ENCODE measurements at regions not wholly inside any gene's neighbourhood (a gene's known extent, or its start where the extent isn't known, plus 50 kb on each side); places are given as distances from the start of the nearest gene placed in this dataset.

DNA sequence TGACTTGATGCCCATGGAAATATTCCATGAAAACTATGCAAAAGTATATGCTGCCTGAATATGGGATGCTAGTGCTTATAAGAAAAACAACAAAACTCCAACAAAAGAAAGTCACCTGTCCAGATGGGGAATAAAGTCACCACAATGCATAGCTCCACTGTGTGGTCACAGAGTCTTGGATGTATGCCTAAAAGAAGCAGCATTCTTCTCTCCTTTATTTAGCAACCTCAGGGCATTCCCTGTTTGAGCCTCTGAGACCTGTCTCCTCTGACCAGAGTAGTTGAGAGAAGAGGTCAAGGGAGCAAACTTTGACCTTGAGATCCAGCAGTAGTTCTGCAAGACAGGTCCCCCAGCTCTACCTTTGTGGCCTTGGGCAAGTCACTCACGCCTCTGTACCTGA, 287.5 kb downstream of the MED10 start:
- Histone ChIP-seq H3K4me1 (no peaks in the 10 kb centered on the region), H3K9me3 (no peaks in the 10 kb centered on the region), H3K27ac (no peak overlapping the region), H3K36me3 (no peaks in the 10 kb centered on the region), H3K4me3 (no peak overlapping the region), H3K27me3 (no peaks in the 10 kb centered on the region)
- no peak for TF ChIP-seq EP300 (IDR thresholded peaks at IDR 0.05)
- no peak for ATAC-seq
- no CpG with 5 or more reads among the region's 1 CpG for WGBS, 2 donors (ENCODE audit: low coverage in 1 of 2)

DNA sequence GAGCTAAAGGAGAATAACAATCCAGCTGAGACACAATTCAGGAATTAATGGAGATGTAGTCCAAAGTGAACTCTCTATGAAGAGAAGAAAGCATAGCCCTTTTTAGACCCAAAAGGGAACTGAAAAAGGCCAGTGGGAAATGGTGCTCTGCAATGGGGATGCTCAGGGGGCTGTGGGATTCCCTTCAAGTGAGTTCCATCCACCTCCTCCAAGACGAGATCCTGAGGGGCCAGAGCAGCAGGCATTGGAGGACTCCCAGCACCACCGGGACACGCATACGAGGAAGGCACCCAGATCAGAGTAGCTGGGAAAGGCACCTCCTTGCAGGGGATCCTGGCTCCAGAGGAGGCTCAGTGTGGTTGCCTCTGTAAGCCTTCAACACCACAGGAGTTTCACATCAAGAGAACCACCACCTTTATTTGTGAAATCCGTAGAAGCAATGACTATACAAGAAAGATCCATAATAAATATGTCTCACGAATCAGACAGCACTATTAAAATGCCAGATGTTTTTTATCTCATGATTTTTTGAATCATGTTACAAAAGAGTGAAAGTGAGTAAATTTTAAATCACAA, 288.2 kb downstream of the MED10 start:
- H3K27ac ChIP-seq: no peak overlapping the region
- TF ChIP-seq EP300 (IDR thresholded peaks at IDR 0.05) (no peak), POLR2AphosphoS5 (IDR thresholded peaks at IDR 0.05) (no peak), POLR2A (IDR thresholded peaks at IDR 0.05) (no peak)
- TF ChIP-seq, protein P1, sequence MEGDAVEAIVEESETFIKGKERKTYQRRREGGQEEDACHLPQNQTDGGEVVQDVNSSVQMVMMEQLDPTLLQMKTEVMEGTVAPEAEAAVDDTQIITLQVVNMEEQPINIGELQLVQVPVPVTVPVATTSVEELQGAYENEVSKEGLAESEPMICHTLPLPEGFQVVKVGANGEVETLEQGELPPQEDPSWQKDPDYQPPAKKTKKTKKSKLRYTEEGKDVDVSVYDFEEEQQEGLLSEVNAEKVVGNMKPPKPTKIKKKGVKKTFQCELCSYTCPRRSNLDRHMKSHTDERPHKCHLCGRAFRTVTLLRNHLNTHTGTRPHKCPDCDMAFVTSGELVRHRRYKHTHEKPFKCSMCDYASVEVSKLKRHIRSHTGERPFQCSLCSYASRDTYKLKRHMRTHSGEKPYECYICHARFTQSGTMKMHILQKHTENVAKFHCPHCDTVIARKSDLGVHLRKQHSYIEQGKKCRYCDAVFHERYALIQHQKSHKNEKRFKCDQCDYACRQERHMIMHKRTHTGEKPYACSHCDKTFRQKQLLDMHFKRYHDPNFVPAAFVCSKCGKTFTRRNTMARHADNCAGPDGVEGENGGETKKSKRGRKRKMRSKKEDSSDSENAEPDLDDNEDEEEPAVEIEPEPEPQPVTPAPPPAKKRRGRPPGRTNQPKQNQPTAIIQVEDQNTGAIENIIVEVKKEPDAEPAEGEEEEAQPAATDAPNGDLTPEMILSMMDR (IDR thresholded peaks at IDR 0.05): no peak
- no peak for ATAC-seq
- no peaks in the 10 kb centered on the region for H3K27me3 ChIP-seq
- no peaks in the 10 kb centered on the region for H3K36me3 ChIP-seq
- 30 to 44% methylated on average over 2 to 3 of the region's 6 CpGs for WGBS, 2 donors (ENCODE audit: low coverage in 1 of 2)
- H3K4me1 ChIP-seq: no peaks in the 10 kb centered on the region
- H3K4me3 ChIP-seq: no peak overlapping the region
- H3K9me3 ChIP-seq: no peaks in the 10 kb centered on the region

- H3K9me3 ChIP-seq: no peaks in the 10 kb centered on the region
- no peak overlapping the region for H3K27ac ChIP-seq
- TF ChIP-seq POLR2A (IDR thresholded peaks at IDR 0.05) (no peak), POLR2AphosphoS5 (IDR thresholded peaks at IDR 0.05) (no peak)
- H3K36me3 ChIP-seq: no peaks in the 10 kb centered on the region
- H3K27me3 ChIP-seq: no peaks in the 10 kb centered on the region
- no peak overlapping the region for H3K4me3 ChIP-seq
- H3K4me1 ChIP-seq: no peaks in the 10 kb centered on the region
- ATAC-seq: no peak
- 85 to 90% methylated on average over 2 of the region's 2 CpGs for WGBS, 2 donors (ENCODE audit: low coverage in 1 of 2)
These were observed 289.6 kb downstream of the MED10 start for GRCh38 chr5:6088706-6089105.

DNA sequence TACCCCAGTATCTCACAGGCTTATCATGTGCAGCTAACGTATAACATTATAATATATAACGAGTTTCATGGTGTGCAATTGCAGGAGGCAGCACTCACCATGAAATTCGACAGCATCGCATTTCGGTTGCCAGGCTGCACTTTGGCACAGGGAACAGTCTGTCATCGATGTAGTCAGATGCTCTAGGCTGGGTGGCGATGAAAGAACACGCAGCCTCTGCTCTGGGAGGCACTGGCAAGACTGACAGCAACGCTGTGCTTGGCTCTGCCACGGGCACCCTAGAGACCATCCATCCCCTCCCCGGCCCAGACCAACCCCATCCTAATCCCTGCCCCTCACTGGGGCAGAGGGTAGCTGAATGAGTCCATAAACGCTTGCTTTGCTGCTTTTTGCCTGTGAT, 290.8 kb downstream of the MED10 start:
- H3K9me3 ChIP-seq: no peaks in the 10 kb centered on the region
- no peaks in the 10 kb centered on the region for H3K27me3 ChIP-seq
- no peak for TF ChIP-seq POLR2AphosphoS5 (IDR thresholded peaks at IDR 0.05)
- TF ChIP-seq POLR2A (IDR thresholded peaks at IDR 0.05): no peak
- TF ChIP-seq EP300 (IDR thresholded peaks at IDR 0.05): no peak
- TF ChIP-seq, protein P1 (IDR thresholded peaks at IDR 0.05): no peak
- no peaks in the 10 kb centered on the region for H3K36me3 ChIP-seq
- H3K4me1 ChIP-seq: no peaks in the 10 kb centered on the region
- no peak overlapping the region for H3K27ac ChIP-seq
- H3K4me3 ChIP-seq: no peak overlapping the region
- ATAC-seq: no peak
- WGBS, 2 donors (ENCODE audit: low coverage in 1 of 2): 79 to 92% methylated on average over 3 to 10 of the region's 12 CpGs

DNA sequence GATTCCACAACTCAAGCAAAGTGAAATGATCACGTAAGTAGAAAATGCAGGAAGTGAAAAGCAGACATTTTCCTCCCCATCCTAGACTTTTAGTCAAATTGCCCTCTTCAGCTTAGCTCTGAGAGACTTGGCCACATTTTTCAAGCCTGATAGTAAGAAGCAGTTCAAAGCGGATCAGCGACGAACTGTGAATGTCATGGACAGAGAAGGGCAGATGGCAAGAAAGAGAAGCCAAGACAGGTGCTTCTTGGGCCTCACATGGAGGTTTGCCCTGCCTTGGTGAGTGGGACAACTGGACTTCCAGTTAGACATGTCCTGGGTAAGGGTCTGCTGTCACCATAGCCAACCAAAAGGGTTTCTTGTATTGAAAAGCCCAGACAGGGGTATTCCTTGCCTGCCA, 291.5 kb downstream of the MED10 start:
- Histone ChIP-seq H3K9me3 (no peaks in the 10 kb centered on the region), H3K4me3 (no peak overlapping the region), H3K4me1 (no peaks in the 10 kb centered on the region), H3K36me3 (no peaks in the 10 kb centered on the region), H3K27ac (no peak overlapping the region), H3K27me3 (no peaks in the 10 kb centered on the region)
- TF ChIP-seq, protein P1 (IDR thresholded peaks at IDR 0.05): no peak
- TF ChIP-seq POLR2AphosphoS5 (IDR thresholded peaks at IDR 0.05): no peak
- TF ChIP-seq EP300 (IDR thresholded peaks at IDR 0.05): no peak
- no peak for TF ChIP-seq POLR2A (IDR thresholded peaks at IDR 0.05)
- WGBS, 2 donors (ENCODE audit: low coverage in 1 of 2): 91 to 100% methylated on average over 2 to 4 of the region's 4 CpGs
- no peak for ATAC-seq

GRCh38 chr5:6085341-6085860, 292.9 kb downstream of the MED10 start:
- 70 to 71% methylated on average over 9 of the region's 9 CpGs for WGBS, 2 donors (ENCODE audit: low coverage in 1 of 2)
- H3K4me3 ChIP-seq: no peak overlapping the region
- no peak for TF ChIP-seq EP300 (IDR thresholded peaks at IDR 0.05)
- TF ChIP-seq POLR2A (IDR thresholded peaks at IDR 0.05): no peak
- TF ChIP-seq, protein P1 (IDR thresholded peaks at IDR 0.05): no peak
- no peak for TF ChIP-seq POLR2AphosphoS5 (IDR thresholded peaks at IDR 0.05)
- H3K27me3 ChIP-seq: no peaks in the 10 kb centered on the region
- no peak for ATAC-seq
- no peak overlapping the region for H3K27ac ChIP-seq
- H3K36me3 ChIP-seq: no peaks in the 10 kb centered on the region
- H3K9me3 ChIP-seq: no peaks in the 10 kb centered on the region
- no peaks in the 10 kb centered on the region for H3K4me1 ChIP-seq

All from gastroesophageal sphincter (tissue), 4 donors.